ENCODE measurements at regions not wholly inside any gene's neighbourhood (a gene's known extent, or its start where the extent isn't known, plus 50 kb on each side); places are given as distances from the start of the nearest gene placed in this dataset.

- no peak for DNase-seq (ENCODE audit: low spot score)
These were observed 378.5 kb downstream of the RFPL4B start for GRCh38 chr6:112725541-112726085.

- DNase-seq (ENCODE audit: low spot score), result no peak
These were observed 388.0 kb downstream of the RFPL4B start for GRCh38 chr6:112735129-112735528.

GRCh38 chr6:112739766-112740165, 392.6 kb downstream of the RFPL4B start:
- DNase-seq (ENCODE audit: low spot score), result no peak

- no peak for DNase-seq (ENCODE audit: low spot score)
These were observed 396.2 kb downstream of the RFPL4B start for GRCh38 chr6:112743323-112743722.

GRCh38 chr6:112744827-112745226, 397.7 kb downstream of the RFPL4B start:
- no peak for DNase-seq (ENCODE audit: low spot score)

GRCh38 chr6:112745765-112746164, 398.6 kb downstream of the RFPL4B start:
- DNase-seq (ENCODE audit: low spot score), result no peak

- no peak for DNase-seq (ENCODE audit: low spot score)
These were observed 402.5 kb downstream of the RFPL4B start for GRCh38 chr6:112749673-112750072.

GRCh38 chr6:112752305-112752704, 405.2 kb downstream of the RFPL4B start:
- no peak for DNase-seq (ENCODE audit: low spot score)

GRCh38 chr6:112752791-112753190, 405.7 kb downstream of the RFPL4B start:
- no peak for DNase-seq (ENCODE audit: low spot score)

- DNase-seq (ENCODE audit: low spot score), result no peak
These were observed 413.7 kb downstream of the RFPL4B start for GRCh38 chr6:112760831-112761230.

- DNase-seq (ENCODE audit: low spot score), result no peak
These were observed 414.6 kb downstream of the RFPL4B start for GRCh38 chr6:112761740-112762139.

- no peak for DNase-seq (ENCODE audit: low spot score)
These were observed 417.2 kb downstream of the RFPL4B start for GRCh38 chr6:112764377-112764776.

GRCh38 chr6:112770308-112770707, 423.2 kb downstream of the RFPL4B start:
- DNase-seq (ENCODE audit: low spot score), result no peak

- no peak for DNase-seq (ENCODE audit: low spot score)
These were observed 426.1 kb downstream of the RFPL4B start for GRCh38 chr6:112773187-112773586.

GRCh38 chr6:112774319-112774718, 427.2 kb downstream of the RFPL4B start:
- no peak for DNase-seq (ENCODE audit: low spot score)

GRCh38 chr6:112780498-112781096, 433.5 kb downstream of the RFPL4B start:
- DNase-seq (ENCODE audit: low spot score), result peak; percentile 36

- DNase-seq (ENCODE audit: low spot score), result no peak
These were observed 434.1 kb downstream of the RFPL4B start for GRCh38 chr6:112781241-112781640.

- DNase-seq (ENCODE audit: low spot score), result no peak
These were observed 438.3 kb downstream of the RFPL4B start for GRCh38 chr6:112785408-112785807.

GRCh38 chr6:112786801-112787200, 439.7 kb downstream of the RFPL4B start:
- no peak for DNase-seq (ENCODE audit: low spot score)

GRCh38 chr6:112787371-112787770, 440.2 kb downstream of the RFPL4B start:
- DNase-seq (ENCODE audit: low spot score), result no peak

- no peak for DNase-seq (ENCODE audit: low spot score)
These were observed 448.2 kb downstream of the RFPL4B start for GRCh38 chr6:112795316-112795715.

- no peak for DNase-seq (ENCODE audit: low spot score)
These were observed 449.6 kb downstream of the RFPL4B start for GRCh38 chr6:112796712-112797111.

- no peak for DNase-seq (ENCODE audit: low spot score)
These were observed 452.8 kb downstream of the RFPL4B start for GRCh38 chr6:112799889-112800288.

GRCh38 chr6:112800439-112800838, 453.3 kb downstream of the RFPL4B start:
- no peak for DNase-seq (ENCODE audit: low spot score)

Data from activated CD4-positive, alpha-beta T cell treated with anti-CD3 and anti-CD28 coated beads, Interleukin-2, Interleukin-4, amounts not matched to agents 100 ng/mL and 50 ng/mL, durations not matched to agents 16 hours and 8 hours (primary cell).